KG1 (cell line): ENCODE measurements at regions not wholly inside any gene's neighbourhood (a gene's known extent, or its start where the extent isn't known, plus 50 kb on each side); places are given as distances from the start of the nearest gene placed in this dataset.

Experiments
- DNase-seq: peaks from one replicate; lab custom pipeline; 2025; lab: John Stamatoyannopoulos, UW

- no peak for DNase-seq
Observed at GRCh38 chr14:97517566-97518234, 720.5 kb downstream of the VRK1 start.

GRCh38 chr14:97523936-97524335, 726.8 kb downstream of the VRK1 start:
- DNase-seq, result no peak

- no peak for DNase-seq
Observed at GRCh38 chr14:97524589-97525319, 727.6 kb downstream of the VRK1 start.

GRCh38 chr14:97527993-97528392, 730.8 kb downstream of the VRK1 start:
- no peak for DNase-seq

- no peak for DNase-seq
Observed at GRCh38 chr14:97532052-97532451, 734.9 kb downstream of the VRK1 start.

GRCh38 chr14:97536421-97536820, 739.2 kb downstream of the VRK1 start:
- no peak for DNase-seq

GRCh38 chr14:97538749-97539410, 741.7 kb downstream of the VRK1 start:
- no peak for DNase-seq

GRCh38 chr14:97539411-97539795, 742.2 kb downstream of the VRK1 start:
- DNase-seq, result no peak

GRCh38 chr14:97539884-97540283, 742.7 kb downstream of the VRK1 start:
- DNase-seq, result no peak

- no peak for DNase-seq
Observed at GRCh38 chr14:97543221-97543620, 746.0 kb downstream of the VRK1 start.

GRCh38 chr14:97543816-97544215, 746.6 kb downstream of the VRK1 start:
- no peak for DNase-seq

GRCh38 chr14:97544571-97544970, 747.4 kb downstream of the VRK1 start:
- no peak for DNase-seq

GRCh38 chr14:97546491-97547230, 749.5 kb downstream of the VRK1 start:
- DNase-seq, result no peak

- DNase-seq, result no peak
Observed at GRCh38 chr14:97550463-97550862, 753.3 kb downstream of the VRK1 start.

GRCh38 chr14:97554597-97554996, 757.4 kb downstream of the VRK1 start:
- DNase-seq, result no peak

GRCh38 chr14:97564334-97564733, 767.2 kb downstream of the VRK1 start:
- no peak for DNase-seq

- no peak for DNase-seq
Observed at GRCh38 chr14:97571201-97571600, 774.0 kb downstream of the VRK1 start.

- no peak for DNase-seq
Observed at GRCh38 chr14:97571866-97572555, 774.8 kb downstream of the VRK1 start.

GRCh38 chr14:97572583-97573458, 775.6 kb downstream of the VRK1 start:
- DNase-seq, result no peak

GRCh38 chr14:97575677-97576076, 778.5 kb downstream of the VRK1 start:
- no peak for DNase-seq

- DNase-seq, result no peak
Observed at GRCh38 chr14:97578982-97579548, 781.9 kb downstream of the VRK1 start.
